HepG2 (cell line): ENCODE measurements at regions not wholly inside any gene's neighbourhood (a gene's known extent, or its start where the extent isn't known, plus 50 kb on each side); places are given as distances from the start of the nearest gene placed in this dataset.

Experiments
- ATAC-seq: fragments of 200-7000 bp; cut with Tn5 transposase; 3 replicates; pipeline ENCODE4 v1.9.1; 2020; ENCODE audit warnings: mild to moderate bottlenecking, moderate library complexity
- BruUV-seq: library from RNA; stranded (reverse); fragments of 400-500 nt; replicated peaks from 2 replicates; lab custom pipeline; 2021; lab: Mats Ljungman, UMichigan
- CTCF ChIA-PET: fragments of 300-600 bp; formaldehyde crosslinking; extraction: SDS; loops from one replicate; lab custom pipeline; 2021; ENCODE audit warnings: low total read pairs, inconsistent platforms, low intra/inter-chr PET ratio; lab: Yijun Ruan, JAX
- POLR2A ChIA-PET: fragments of 350-600 bp; sonication (Branson Sonifier 250); formaldehyde crosslinking; loops from one replicate; lab custom pipeline; 2020; ENCODE audit warnings: antibody characterized with exemption, inconsistent platforms; lab: Yijun Ruan, JAX
- DNase-seq: peaks from one replicate; pipeline ENCODE4 v3.0.0-alpha.2; 2015; ENCODE audit warnings: low spot score
- FAIRE-seq: peaks from 3 replicates; lab custom pipeline; 2011; peaks lifted over from hg19 to GRCh38; lab: Jason Lieb, UNC
- H2AFZ ChIP-seq: one replicate; pipeline ENCODE4 v1.6.1; 2011; ENCODE audit warnings: low read length, inconsistent platforms
- H3K27ac ChIP-seq: fragments of 300-600 bp; 3 replicates; pipeline ENCODE4 v1.8.0; 2011; ENCODE audit warnings: mixed run types, mild to moderate bottlenecking, mixed read lengths, low read length, inconsistent platforms; ENCODE audit not compliant: insufficient read depth; ENCODE audit errors: extremely low read length
- H3K27me3 ChIP-seq, 2 experiments: fragments of 200-600 bp in 1 of 2; 2 replicates in 1 of 2; 3 replicates in 1 of 2; pipeline versions ENCODE4 v1.6.0 to v1.8.0; 2011; ENCODE audit warnings: low read length in 2 of 2, mild to moderate bottlenecking in 2 of 2, moderate library complexity in 2 of 2, inconsistent platforms in 1 of 2; ENCODE audit not compliant: insufficient read depth in 2 of 2, control insufficient read depth in 1 of 2
- H3K36me3 ChIP-seq, 2 experiments: fragments of 200-600 bp in 1 of 2; replicated peaks in 1 of 2; 2 replicates in 1 of 2; 3 replicates in 1 of 2; pipeline versions ENCODE4 v1.5.1 to v1.8.0; 2011; ENCODE audit warnings: low read length in 2 of 2, inconsistent platforms in 1 of 2; ENCODE audit not compliant: insufficient read depth in 2 of 2, control insufficient read depth in 1 of 2
- H3K4me1 ChIP-seq: 2 replicates; pipeline ENCODE4 v1.5.1; 2012; ENCODE audit warnings: low read length, inconsistent platforms; ENCODE audit not compliant: insufficient read depth
- H3K4me2 ChIP-seq: 2 replicates; pipeline ENCODE4 v1.6.0; 2011; ENCODE audit warnings: low read depth, low read length, inconsistent platforms
- H3K4me3 ChIP-seq, 3 experiments: fragments of 200-600 bp in 1 of 3; sonication (generic), shearing (Covaris generic) in 1 of 3; replicated peaks in 1 of 3; 2 replicates each; pipeline ENCODE4 v1.5.1; 2011 to 2016; ENCODE audit warnings: low read length in 3 of 3, inconsistent platforms in 2 of 3, low read depth in 2 of 3, mild to moderate bottlenecking in 2 of 3, control low read depth in 1 of 3, mixed read lengths in 1 of 3; ENCODE audit not compliant: insufficient read depth in 1 of 3
- H3K79me2 ChIP-seq: one replicate; pipeline ENCODE4 v1.6.1; 2011; ENCODE audit warnings: low read length, inconsistent platforms; ENCODE audit not compliant: insufficient read depth
- H3K9ac ChIP-seq: 2 replicates; pipeline ENCODE4 v1.6.0; 2011; ENCODE audit warnings: mild to moderate bottlenecking, low read depth, low read length, inconsistent platforms; ENCODE audit not compliant: insufficient read depth
- H3K9me3 ChIP-seq: 2 replicates; pipeline ENCODE4 v1.5.1; 2012; ENCODE audit warnings: mild to moderate bottlenecking, low read length
- H4K20me1 ChIP-seq: 2 replicates; pipeline ENCODE4 v1.6.0; 2011; ENCODE audit warnings: inconsistent platforms, mild to moderate bottlenecking, low read length, moderate library complexity; ENCODE audit not compliant: insufficient read depth
- FIP1L1 ChIP-seq: fragments of 200-400 bp; formaldehyde crosslinking; IDR thresholded peaks from 2 replicates; pipeline ENCODE4 v1.6.1; 2018; ENCODE audit warnings: low read depth, mild to moderate bottlenecking, low read length, moderate library complexity, borderline replicate concordance; ENCODE audit not compliant: insufficient read depth
- FOXK1 ChIP-seq: sonication (generic); formaldehyde crosslinking; IDR thresholded peaks from 2 replicates; pipeline ENCODE4 v1.4.0; 2020; ENCODE audit warnings: low read depth, missing genetic modification reagents, borderline replicate concordance
- IKZF4 ChIP-seq: sonication (generic); formaldehyde crosslinking; IDR thresholded peaks from 2 replicates; pipeline ENCODE4 v1.5.1; 2020; ENCODE audit warnings: borderline replicate concordance, mild to moderate bottlenecking, low read depth, missing genetic modification reagents; ENCODE audit errors: not compliant biosample characterization
- MAFF ChIP-seq: IDR thresholded peaks from 2 replicates; pipeline ENCODE4 v1.6.1; 2011; ENCODE audit warnings: low read depth, low read length, improper control_type of control experiment
- PHF20 ChIP-seq: sonication (generic); formaldehyde crosslinking; IDR thresholded peaks from 2 replicates; pipeline ENCODE4 v1.5.0; 2020; ENCODE audit warnings: mild to moderate bottlenecking, missing genetic modification reagents
- PHF5A ChIP-seq: IDR thresholded peaks from one replicate; pipeline ENCODE4 v1.6.1; 2018; ENCODE audit warnings: low read depth, missing genetic modification reagents; ENCODE audit not compliant: unreplicated experiment
- SYNCRIP ChIP-seq: fragments of 200-400 bp; formaldehyde crosslinking; IDR thresholded peaks from 2 replicates; pipeline ENCODE4 v1.6.1; 2018; ENCODE audit warnings: mild to moderate bottlenecking, low read depth, low read length; ENCODE audit not compliant: insufficient read depth
- THYN1 ChIP-seq: sonication (generic); formaldehyde crosslinking; IDR thresholded peaks from 2 replicates; pipeline ENCODE4 v1.8.1; 2023; ENCODE audit warnings: low read depth, mild to moderate bottlenecking, moderate library complexity, missing genetic modification reagents, borderline replicate concordance
- ZBTB37 ChIP-seq: sonication (generic); formaldehyde crosslinking; IDR thresholded peaks from 2 replicates; pipeline ENCODE4 v1.4.0; 2020; ENCODE audit warnings: mild to moderate bottlenecking, missing genetic modification reagents
- ZFP90 ChIP-seq: sonication (generic); formaldehyde crosslinking; IDR thresholded peaks from 2 replicates; pipeline ENCODE4 v1.8.0; 2022; ENCODE audit warnings: missing genetic modification reagents, mild to moderate bottlenecking, inconsistent platforms, borderline replicate concordance
- ZNF230 ChIP-seq: sonication (generic); formaldehyde crosslinking; IDR thresholded peaks from 2 replicates; pipeline ENCODE4 v1.4.0; 2020; ENCODE audit warnings: mild to moderate bottlenecking, missing genetic modification reagents
- ZNF598 ChIP-seq: sonication (generic); formaldehyde crosslinking; IDR thresholded peaks from 2 replicates; pipeline ENCODE4 v1.5.1; 2020; ENCODE audit warnings: mild to moderate bottlenecking, missing genetic modification reagents, borderline replicate concordance
- ZNF713 ChIP-seq: sonication (generic); formaldehyde crosslinking; IDR thresholded peaks from 2 replicates; pipeline ENCODE4 v1.4.0; 2020; ENCODE audit warnings: mild to moderate bottlenecking, missing genetic modification reagents
- WGBS: methylation state at CpG from one replicate; pipeline ENCODE4 v1.1.6; 2017; ENCODE audit warnings: low lambda C conversion rate; 5-methylcytosine and 5-hydroxymethylcytosine counted together
- in situ Hi-C: cut with HindIII; loops from 2 replicates; pipeline ENCODE4 v1.10.0; 2017; ENCODE audit warnings: low pct_unique_long_range_greater_than_20kb; ENCODE audit not compliant: extremely low pct_ligation_motif_present
- intact Hi-C: fragments of 100-400 bp; cut with micrococcal nuclease; formaldehyde crosslinking; loops from one replicate; pipeline ENCODE4 v1.10.0; 2022; ENCODE audit not compliant: unreplicated experiment

GRCh38 chr1:119298687-119299303 lies 69.8 kb upstream of the HAO2 start:
- ChIA-PET CTCF (no interaction called here), POLR2A (no interaction called here)
- H3K9ac ChIP-seq: no peak overlapping the region
- intact Hi-C loops (no loop called here), in situ Hi-C loops (no loop called here)
- TF ChIP-seq IKZF4 (CRISPR knock-in tag): no peak
- no peaks in the 10 kb centered on the region for H3K27me3 ChIP-seq
- H3K36me3 ChIP-seq: no peaks in the 10 kb centered on the region
- no peaks in the 10 kb centered on the region for H3K9me3 ChIP-seq
- H3K79me2 ChIP-seq: no peaks in the 10 kb centered on the region
- no peak overlapping the region for H3K27ac ChIP-seq
- no peak overlapping the region for H3K4me3 ChIP-seq
- DNase-seq: peak; percentile 58
- ATAC-seq: no peak
- no peak for FAIRE-seq
- H3K4me1 ChIP-seq: peaks cover 23% of the 10 kb centered on the region
- no TSS peak for BruUV-seq
- H4K20me1 ChIP-seq: no peaks in the 10 kb centered on the region
- H3K4me2 ChIP-seq: no peak overlapping the region
- H2AFZ ChIP-seq: no peak overlapping the region

GRCh38 chr1:119302011-119302410 lies 66.6 kb upstream of the HAO2 start:
- FAIRE-seq (no peak), DNase-seq (no peak), ATAC-seq (no peak)
- Histone ChIP-seq H3K9ac (no peak overlapping the region), H4K20me1 (no peaks in the 10 kb centered on the region), H3K27ac (no peak overlapping the region), H3K4me3 (no peak overlapping the region), H3K79me2 (no peaks in the 10 kb centered on the region), H3K4me2 (no peak overlapping the region), H3K36me3 (no peaks in the 10 kb centered on the region), H3K9me3 (no peaks in the 10 kb centered on the region), H3K27me3 (no peaks in the 10 kb centered on the region), H2AFZ (no peak overlapping the region), H3K4me1 (peaks cover 6% of the 10 kb centered on the region; the same call in 1 of the 2 replicates)
- TF ChIP-seq ZFP90 (CRISPR knock-in tag) (no peak), MAFF (no peak), ZNF713 (no peak), FOXK1 (CRISPR knock-in tag) (no peak), PHF5A (CRISPR knock-in tag) (no peak), THYN1 (CRISPR knock-in tag) (no peak), ZNF598 (CRISPR knock-in tag) (no peak), PHF20 (CRISPR knock-in tag) (no peak), ZBTB37 (no peak), FIP1L1 (no peak), SYNCRIP (no peak), ZNF230 (no peak)
- ChIA-PET CTCF (no interaction called here), POLR2A (no interaction called here)
- no TSS peak for BruUV-seq
- 81% methylated on average over 3 of the region's 3 CpGs for WGBS
- in situ Hi-C loops (no loop called here), intact Hi-C loops (no loop called here)
